Stimulated activated memory B cell treated with anti-CD40 and anti-IgM and Interleukin-4, amounts not matched to agents 10 μg/mL and 1 μg/mL and 100 μg/mL, for 72 hours (primary cell): ENCODE measurements at regions not wholly inside any gene's neighbourhood (a gene's known extent, or its start where the extent isn't known, plus 50 kb on each side); places are given as distances from the start of the nearest gene placed in this dataset.

Experiments
- ATAC-seq: fragments of 150-1000 bp; cut with Tn5 transposase; 2 replicates; pipeline ENCODE4 v1.10.0; 2021
- H3K27ac Mint-ChIP-seq: one replicate; pipeline ENCODE4 v1.8.0; 2022; ENCODE audit warnings: mild to moderate bottlenecking, mixed read lengths
- H3K27me3 Mint-ChIP-seq: one replicate; pipeline ENCODE4 v1.8.0; 2022; ENCODE audit warnings: mixed read lengths
- H3K36me3 Mint-ChIP-seq: one replicate; pipeline ENCODE4 v1.8.0; 2022; ENCODE audit warnings: mixed read lengths
- H3K4me1 Mint-ChIP-seq: one replicate; pipeline ENCODE4 v1.8.0; 2022; ENCODE audit warnings: mixed read lengths
- H3K4me3 Mint-ChIP-seq: one replicate; pipeline ENCODE4 v1.8.0; 2022; ENCODE audit warnings: mild to moderate bottlenecking, moderate library complexity, mixed read lengths
- H3K9me3 Mint-ChIP-seq: one replicate; pipeline ENCODE4 v1.8.0; 2022; ENCODE audit warnings: mixed read lengths

DNA sequence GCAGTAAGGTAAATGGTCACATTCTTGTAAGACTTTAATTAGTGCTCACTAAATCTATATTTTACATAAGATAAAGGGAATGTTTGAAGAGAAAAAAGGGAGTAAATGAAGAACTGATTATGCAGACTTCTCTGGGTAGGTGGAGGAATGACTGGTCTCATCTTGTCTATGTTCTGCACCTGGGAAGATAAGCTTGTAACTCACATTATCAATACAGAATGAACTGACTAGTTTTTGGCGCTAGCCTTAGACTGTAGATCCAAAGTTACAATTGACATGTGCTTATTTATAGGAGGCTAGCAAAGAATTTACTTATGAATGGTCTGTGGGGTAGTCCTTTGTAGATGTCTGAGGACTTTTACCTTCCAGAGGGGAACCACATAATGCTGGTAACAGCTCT is 214.9 kb upstream of the RAB4A start:
- Mint-ChIP-seq H3K4me1 (peaks cover 8% of the 10 kb centered on the region), H3K4me3 (no peak overlapping the region), H3K9me3 (peaks cover 6% of the 10 kb centered on the region), H3K36me3 (no peaks in the 10 kb centered on the region), H3K27ac (no peak overlapping the region), H3K27me3 (peaks cover 56% of the 10 kb centered on the region)
- no peak for ATAC-seq

DNA sequence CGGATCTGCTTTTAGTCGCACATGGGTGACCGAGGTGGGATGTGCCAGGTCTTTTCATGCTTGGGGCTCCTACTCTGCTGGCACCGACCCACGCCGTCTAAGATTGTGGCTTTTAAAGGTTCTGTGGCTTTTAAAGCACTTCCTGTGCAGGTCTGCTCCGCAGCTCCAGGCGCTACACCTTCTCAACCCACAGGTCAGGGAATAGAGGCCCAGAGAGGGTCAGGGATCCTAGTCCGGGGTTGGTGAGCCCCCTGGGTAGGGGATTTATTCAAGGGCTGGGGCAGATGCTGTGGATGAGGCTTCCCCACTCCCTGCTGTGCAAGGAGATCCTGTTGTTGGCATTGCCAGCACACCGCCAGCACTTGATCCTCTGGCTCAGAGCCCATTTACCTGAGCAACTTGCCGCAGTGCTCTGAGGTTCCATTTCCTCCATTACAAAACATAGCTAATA is 212.8 kb upstream of the RAB4A start:
- H3K9me3 Mint-ChIP-seq = no peaks in the 10 kb centered on the region
- H3K27ac Mint-ChIP-seq = no peak overlapping the region
- H3K36me3 Mint-ChIP-seq = no peaks in the 10 kb centered on the region
- peaks cover 8% of the 10 kb centered on the region for H3K4me1 Mint-ChIP-seq
- no peak overlapping the region for H3K4me3 Mint-ChIP-seq
- ATAC-seq = peak; percentile 17
- H3K27me3 Mint-ChIP-seq = peaks cover 58% of the 10 kb centered on the region

DNA sequence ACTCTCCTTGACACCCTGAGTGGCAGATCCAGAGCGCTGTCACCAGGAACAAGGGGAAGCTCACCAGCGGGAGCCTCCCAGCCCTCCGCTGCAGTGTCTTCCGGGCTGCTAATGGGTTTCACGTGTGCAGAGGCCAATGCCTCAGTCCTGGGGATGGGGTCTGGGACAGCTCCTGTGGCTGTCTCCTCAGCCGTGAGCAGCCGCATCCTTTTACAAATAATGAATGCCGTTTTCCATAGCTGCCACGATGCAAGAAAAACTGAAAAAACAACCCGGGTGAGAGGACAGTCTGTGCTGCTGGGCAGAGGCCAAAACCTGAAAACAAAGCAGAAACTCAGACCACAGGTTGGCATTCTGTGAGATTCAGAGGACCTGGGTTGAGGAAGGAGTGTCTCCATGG is 212.2 kb upstream of the RAB4A start:
- H3K36me3 Mint-ChIP-seq = no peaks in the 10 kb centered on the region
- H3K9me3 Mint-ChIP-seq = no peaks in the 10 kb centered on the region
- no peak overlapping the region for H3K27ac Mint-ChIP-seq
- peaks cover 52% of the 10 kb centered on the region for H3K27me3 Mint-ChIP-seq
- H3K4me3 Mint-ChIP-seq = no peak overlapping the region
- peaks cover 8% of the 10 kb centered on the region for H3K4me1 Mint-ChIP-seq
- ATAC-seq = no peak

DNA sequence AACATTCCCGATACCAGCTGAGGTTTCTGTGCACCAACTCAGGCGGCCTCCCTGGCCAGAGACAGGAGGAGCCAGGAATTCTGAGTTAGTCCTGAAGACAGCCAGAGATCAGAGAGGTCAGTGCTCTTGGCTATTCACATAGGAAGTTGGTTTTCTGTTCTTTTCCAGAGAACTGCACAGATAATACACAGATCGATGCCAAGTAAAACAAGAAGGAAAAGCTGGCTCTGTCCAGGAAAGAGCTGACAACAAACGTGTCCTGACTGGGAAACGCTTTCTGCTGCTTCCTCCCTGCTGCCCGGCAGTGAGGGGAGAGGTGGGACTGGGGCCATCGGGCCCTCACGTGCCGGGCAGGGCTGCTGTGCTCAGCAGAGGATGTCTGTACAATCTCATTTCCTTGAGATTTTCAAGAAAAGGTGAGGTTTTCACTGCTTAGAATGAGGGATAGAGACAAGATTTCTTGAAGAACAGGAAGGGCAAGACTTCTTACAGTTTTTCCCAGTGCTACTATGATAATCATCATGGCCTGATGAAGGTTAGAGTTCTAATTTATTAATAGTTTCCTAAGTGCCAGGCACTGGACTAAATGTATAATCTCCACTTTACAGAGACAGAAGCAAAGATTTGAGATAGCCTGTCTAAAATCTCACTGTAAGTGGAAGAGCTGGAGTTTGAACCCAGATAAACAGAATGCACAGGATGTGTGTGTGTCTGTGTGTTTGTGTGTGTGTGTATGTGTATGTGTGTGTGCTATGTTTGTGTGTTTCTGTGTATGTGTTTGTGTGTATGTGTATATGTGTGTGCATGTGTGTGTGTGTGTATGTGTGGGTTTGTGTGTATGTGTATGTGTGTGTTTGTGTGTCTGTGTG is 211.0 kb upstream of the RAB4A start:
- ATAC-seq = no peak
- Mint-ChIP-seq H3K27me3 (peaks cover 56% of the 10 kb centered on the region), H3K4me1 (peaks cover 8% of the 10 kb centered on the region), H3K9me3 (no peaks in the 10 kb centered on the region), H3K4me3 (no peak overlapping the region), H3K36me3 (no peaks in the 10 kb centered on the region), H3K27ac (no peak overlapping the region)

DNA sequence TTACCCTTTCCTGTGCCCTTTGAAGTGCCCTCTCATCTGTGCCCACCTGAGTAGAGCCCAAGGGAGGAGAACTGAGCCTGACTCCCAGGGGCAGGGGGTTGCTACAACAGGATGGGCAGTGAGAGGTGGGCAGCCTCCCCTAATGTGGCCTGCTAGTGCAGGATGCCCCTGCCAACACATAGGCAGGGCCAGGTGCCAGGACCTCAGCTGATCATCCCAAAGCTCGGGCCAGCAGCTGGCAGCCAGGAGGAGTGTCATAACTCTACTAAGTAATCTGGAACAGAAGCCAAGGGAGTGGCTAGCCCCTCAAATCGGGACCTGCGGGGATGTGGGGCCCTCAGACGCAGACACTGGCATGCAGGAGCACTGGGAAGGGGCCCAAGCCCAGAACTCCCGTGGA is 208.8 kb upstream of the RAB4A start:
- H3K36me3 Mint-ChIP-seq = no peaks in the 10 kb centered on the region
- H3K9me3 Mint-ChIP-seq = no peaks in the 10 kb centered on the region
- H3K27me3 Mint-ChIP-seq = peaks cover 58% of the 10 kb centered on the region
- peaks cover 8% of the 10 kb centered on the region for H3K4me1 Mint-ChIP-seq
- ATAC-seq = no peak
- H3K27ac Mint-ChIP-seq = no peak overlapping the region
- H3K4me3 Mint-ChIP-seq = no peak overlapping the region

DNA sequence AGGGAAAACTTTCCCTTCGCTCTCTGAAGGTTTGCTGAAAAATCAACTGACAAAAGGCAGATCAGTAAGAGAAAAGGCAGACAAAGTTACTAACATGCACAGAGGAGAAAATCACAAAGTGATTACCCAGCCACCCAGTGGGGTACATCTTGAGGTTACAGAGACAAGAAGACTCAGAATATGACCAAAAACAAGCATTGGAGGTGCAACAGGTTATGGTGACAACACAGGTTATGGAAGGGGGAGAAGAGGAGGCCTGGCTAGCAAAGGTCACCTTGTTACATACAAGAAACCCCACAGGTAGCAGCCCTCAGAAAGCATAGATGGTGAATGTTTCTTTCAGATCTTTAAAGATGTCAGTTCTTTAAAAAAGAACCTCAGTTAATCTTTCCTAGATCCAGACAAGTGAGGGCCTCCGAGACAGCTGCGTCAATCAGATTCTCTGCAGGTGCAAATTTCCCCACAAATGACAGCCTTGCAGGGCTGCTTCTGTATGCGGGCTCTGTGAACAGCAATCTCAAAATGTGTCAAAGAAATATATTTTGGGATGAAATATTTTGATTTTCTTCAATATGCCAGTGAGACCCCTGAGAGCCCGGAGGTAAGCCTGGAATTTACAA is 207.6 kb upstream of the RAB4A start:
- Mint-ChIP-seq H3K27me3 (peaks cover 61% of the 10 kb centered on the region), H3K36me3 (no peaks in the 10 kb centered on the region), H3K9me3 (no peaks in the 10 kb centered on the region), H3K27ac (no peak overlapping the region), H3K4me3 (no peak overlapping the region), H3K4me1 (peaks cover 6% of the 10 kb centered on the region)
- ATAC-seq = no peak

DNA sequence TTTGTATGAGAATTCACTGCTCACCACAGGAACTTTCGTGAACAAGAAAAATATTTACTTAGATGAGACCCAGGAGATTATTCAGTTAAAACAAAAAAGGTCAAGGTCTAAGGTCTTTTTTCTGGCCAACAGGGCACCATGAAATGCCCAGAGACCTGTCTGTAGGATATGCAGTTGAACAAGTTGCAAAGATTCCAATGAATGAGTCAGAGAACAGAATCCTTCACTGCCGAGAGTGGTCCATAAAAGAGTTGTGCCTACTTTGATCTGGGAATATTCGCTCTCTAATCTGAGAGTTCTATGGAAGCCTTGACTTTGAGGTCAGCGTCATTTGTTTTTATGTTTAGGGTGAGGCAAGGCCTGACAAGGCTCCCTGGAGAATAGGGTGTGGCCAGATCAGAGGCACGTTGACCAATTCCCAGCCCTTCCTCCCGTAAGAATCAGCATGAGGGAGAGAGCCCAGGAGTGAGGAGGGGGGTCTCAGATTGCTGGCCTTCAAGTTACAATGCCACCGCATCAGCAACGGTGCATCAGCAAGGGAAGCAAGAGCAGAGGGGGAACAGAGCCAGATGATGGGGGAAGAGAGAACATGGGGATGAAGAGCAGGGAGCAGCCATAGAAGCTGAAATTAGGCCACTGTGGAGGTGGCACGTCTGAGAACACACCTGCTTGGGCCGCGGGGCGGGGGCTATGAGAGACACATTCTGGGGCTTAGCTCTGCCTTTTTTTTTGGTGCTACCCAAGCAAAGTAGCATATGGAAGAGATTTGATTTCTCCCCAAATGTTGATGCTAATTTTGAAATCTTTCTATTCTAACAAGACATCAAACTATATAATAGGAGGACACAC is 206.4 kb upstream of the RAB4A start:
- Mint-ChIP-seq H3K9me3 (peaks cover 5% of the 10 kb centered on the region), H3K36me3 (no peaks in the 10 kb centered on the region), H3K4me1 (peaks cover 10% of the 10 kb centered on the region), H3K27ac (no peak overlapping the region), H3K4me3 (no peak overlapping the region), H3K27me3 (peaks cover 61% of the 10 kb centered on the region)
- no peak for ATAC-seq

DNA sequence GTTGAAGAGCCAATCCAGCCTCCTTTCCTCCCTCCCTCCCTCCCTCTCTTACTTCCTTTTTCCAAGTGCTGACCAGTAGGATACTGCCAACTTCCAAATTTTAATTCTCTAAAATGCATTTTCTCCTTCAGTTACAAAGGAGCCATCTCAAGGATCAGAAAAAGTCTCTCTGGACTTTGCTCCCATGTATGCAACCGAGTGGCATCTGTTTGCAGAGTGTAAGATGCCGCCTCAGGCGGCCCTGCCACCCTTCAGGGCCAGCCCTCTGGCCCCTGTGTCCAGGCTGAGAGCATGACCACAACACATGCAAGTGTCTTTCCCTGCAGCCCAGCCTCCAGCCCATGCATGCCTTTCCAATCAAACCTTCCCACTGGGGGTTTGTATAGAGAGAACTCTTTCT is 205.3 kb upstream of the RAB4A start:
- H3K27ac Mint-ChIP-seq = no peak overlapping the region

DNA sequence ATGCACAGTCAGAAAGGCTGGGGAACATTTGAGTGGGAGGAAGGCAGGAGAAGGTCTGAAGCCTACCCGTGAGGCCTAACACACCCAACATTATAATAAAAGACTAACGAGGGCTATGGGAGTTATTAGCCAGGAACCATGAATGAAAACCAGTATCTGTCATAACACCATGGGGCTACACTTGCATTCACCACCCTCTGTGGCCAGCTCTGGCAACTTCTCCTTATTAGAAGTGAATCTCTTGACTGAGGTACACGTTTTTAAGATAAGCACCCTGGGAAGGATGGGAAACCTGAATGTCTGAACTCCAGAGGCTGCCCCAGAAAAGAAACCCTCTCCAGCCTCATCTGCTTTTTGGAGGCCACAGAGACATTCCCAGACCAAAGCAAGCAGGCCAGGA is 204.3 kb upstream of the RAB4A start:
- H3K36me3 Mint-ChIP-seq = no peaks in the 10 kb centered on the region
- H3K9me3 Mint-ChIP-seq = peaks cover 5% of the 10 kb centered on the region
- H3K4me3 Mint-ChIP-seq = no peak overlapping the region
- H3K27ac Mint-ChIP-seq = no peak overlapping the region
- H3K4me1 Mint-ChIP-seq = peaks cover 10% of the 10 kb centered on the region
- no peak for ATAC-seq
- peaks cover 42% of the 10 kb centered on the region for H3K27me3 Mint-ChIP-seq

More for the DNA sequence above, 205.3 kb upstream of the RAB4A start:
- Mint-ChIP-seq H3K4me1 (peaks cover 10% of the 10 kb centered on the region), H3K36me3 (no peaks in the 10 kb centered on the region), H3K27me3 (peaks cover 51% of the 10 kb centered on the region), H3K4me3 (no peak overlapping the region), H3K9me3 (peaks cover 5% of the 10 kb centered on the region)
- ATAC-seq = no peak

DNA sequence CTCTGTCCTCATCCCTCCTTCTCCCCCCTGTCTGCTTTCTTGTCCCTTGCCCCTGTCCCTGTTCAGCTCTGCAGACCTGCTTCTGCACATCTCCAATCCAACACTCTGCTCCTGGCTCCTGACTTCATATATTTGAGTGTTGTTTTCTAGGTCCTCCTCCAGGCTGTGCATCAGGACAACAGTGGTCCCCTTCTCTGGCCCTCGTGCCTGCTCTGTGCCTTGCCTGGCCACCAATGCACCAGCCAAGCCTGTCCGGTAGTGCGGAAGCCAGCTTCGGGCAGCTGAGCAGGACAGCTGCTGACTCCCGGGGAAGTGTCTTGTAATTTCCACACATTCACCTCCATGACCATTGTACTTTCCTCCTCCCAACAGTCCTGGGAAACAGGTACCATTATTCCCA is 203.4 kb upstream of the RAB4A start:
- Mint-ChIP-seq H3K4me1 (peaks cover 10% of the 10 kb centered on the region), H3K27ac (no peak overlapping the region), H3K4me3 (no peak overlapping the region), H3K27me3 (peaks cover 34% of the 10 kb centered on the region), H3K36me3 (no peaks in the 10 kb centered on the region), H3K9me3 (peaks cover 5% of the 10 kb centered on the region)
- no peak for ATAC-seq

DNA sequence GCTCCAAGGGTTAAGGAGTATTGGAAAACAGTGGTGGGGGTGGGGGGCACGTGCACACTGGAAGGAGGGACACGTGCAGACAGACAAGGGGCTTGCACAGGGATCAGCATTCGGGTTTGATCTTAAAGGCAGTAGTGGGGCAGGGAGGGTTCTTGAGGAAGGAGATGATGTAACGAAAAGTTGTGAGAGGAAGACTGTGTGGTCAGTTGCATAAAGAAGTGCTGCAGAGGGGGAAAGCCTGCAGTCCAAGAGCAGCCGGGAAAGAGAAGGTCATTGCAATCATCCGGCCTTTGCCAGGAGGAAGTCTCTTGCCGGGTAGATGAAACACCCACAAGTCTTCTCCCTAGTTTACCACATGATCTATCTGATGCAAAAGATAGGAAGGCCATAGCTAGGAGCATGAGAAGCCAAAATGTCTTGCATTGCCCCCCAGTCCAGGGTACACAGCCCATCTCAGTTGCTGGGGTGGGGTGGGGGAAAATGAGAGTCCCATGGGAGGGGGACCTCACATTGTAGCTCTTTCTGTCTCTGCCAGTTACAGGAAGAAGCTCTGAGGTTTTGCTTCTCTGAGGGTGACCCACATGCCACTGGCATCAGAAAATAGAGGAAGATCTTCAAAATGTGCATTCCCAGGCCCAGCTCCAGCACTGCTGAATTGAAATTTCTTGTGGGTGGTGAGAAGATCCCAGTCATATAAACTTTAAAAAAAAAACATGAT is 202.5 kb upstream of the RAB4A start:
- H3K27ac Mint-ChIP-seq = no peak overlapping the region
- peaks cover 5% of the 10 kb centered on the region for H3K9me3 Mint-ChIP-seq
- H3K36me3 Mint-ChIP-seq = no peaks in the 10 kb centered on the region
- H3K4me3 Mint-ChIP-seq = no peak overlapping the region
- peaks cover 10% of the 10 kb centered on the region for H3K4me1 Mint-ChIP-seq
- H3K27me3 Mint-ChIP-seq = peaks cover 34% of the 10 kb centered on the region
- ATAC-seq = no peak

DNA sequence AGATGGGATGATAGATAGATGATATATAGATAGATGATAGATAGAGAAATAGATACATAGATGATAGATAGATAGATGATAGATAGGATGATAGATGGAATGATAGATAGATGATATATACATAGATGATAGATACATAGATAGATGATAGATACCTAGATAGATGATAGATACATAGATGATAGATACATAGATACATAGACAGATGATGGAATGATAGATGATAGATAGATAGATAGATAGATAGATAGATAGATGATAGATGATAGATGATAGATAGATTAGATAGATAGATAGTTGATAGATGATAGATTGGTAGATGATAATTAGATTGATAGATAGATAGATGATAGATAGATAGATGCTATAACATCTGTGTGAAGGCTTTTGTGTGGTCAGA is 201.7 kb upstream of the RAB4A start:
- H3K27ac Mint-ChIP-seq = no peak overlapping the region
- peaks cover 5% of the 10 kb centered on the region for H3K9me3 Mint-ChIP-seq
- peaks cover 34% of the 10 kb centered on the region for H3K27me3 Mint-ChIP-seq
- ATAC-seq = no peak
- H3K36me3 Mint-ChIP-seq = no peaks in the 10 kb centered on the region
- no peak overlapping the region for H3K4me3 Mint-ChIP-seq
- H3K4me1 Mint-ChIP-seq = peaks cover 10% of the 10 kb centered on the region

DNA sequence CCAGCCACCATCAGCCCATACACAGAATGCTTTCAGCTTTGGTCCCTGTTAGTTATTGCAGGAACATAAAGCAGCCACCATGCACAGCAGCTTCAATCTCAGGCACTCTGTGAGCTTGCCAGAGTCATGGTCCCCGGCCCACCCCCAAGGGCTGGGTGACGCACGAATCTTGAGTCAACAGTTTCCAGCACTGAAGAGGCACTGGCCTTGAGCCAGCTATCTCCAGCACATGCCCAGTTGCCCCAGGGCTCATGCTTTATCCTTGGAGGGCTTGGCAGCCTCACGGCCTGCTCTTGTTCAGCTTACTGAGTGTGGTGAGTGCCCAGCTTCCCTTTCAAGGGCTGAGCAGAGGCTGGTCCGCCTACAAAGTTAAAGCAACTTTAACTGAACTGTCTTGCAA is 200.7 kb upstream of the RAB4A start:
- Mint-ChIP-seq H3K27me3 (peaks cover 25% of the 10 kb centered on the region), H3K27ac (no peak overlapping the region), H3K4me3 (no peak overlapping the region), H3K4me1 (peaks cover 10% of the 10 kb centered on the region), H3K36me3 (no peaks in the 10 kb centered on the region), H3K9me3 (peaks cover 5% of the 10 kb centered on the region)
- ATAC-seq = no peak

DNA sequence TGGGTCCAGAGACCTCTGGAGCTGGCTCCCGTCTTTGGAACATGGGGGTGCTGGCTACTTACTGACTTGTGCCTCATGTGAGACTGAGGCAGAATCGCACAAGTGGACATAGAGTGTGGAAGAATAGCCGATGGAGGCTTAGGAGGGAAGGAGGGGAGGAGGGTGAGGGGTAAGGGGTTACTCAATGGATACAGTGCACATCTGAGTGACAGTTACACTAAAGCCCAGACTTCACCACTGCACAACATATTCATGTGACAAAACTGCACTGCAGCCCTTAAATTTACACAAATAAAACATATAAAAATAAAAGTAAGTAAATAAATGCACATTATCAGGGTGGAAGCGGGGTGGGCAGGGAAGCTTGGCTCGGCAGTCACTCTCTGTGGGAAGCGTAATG is 197.7 kb upstream of the RAB4A start:
- Mint-ChIP-seq H3K4me3 (no peak overlapping the region), H3K4me1 (peaks cover 4% of the 10 kb centered on the region), H3K9me3 (peaks cover 5% of the 10 kb centered on the region), H3K36me3 (no peaks in the 10 kb centered on the region), H3K27ac (no peak overlapping the region), H3K27me3 (peaks cover 13% of the 10 kb centered on the region)
- ATAC-seq = no peak

DNA sequence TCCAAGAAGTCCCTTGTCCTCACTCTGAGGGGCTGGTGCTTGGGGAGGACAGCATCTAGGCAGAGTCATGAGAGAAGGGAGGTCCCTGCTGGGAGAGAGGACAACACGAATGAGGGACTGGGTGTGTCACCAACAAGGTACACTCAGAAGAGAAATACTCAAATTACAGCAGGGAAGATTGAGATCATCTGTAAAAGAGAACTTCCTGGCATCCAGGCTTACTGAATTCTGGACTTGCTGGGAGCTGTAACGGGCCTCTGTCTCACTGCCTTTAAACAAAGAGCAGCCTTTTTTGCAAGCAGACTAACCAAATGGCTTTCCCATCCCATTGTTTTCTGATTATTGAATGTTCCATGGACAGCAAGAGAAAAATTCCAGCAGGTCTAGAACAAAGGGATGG is 195.7 kb upstream of the RAB4A start:
- Mint-ChIP-seq H3K27me3 (no peaks in the 10 kb centered on the region), H3K36me3 (no peaks in the 10 kb centered on the region), H3K4me3 (no peak overlapping the region), H3K27ac (no peak overlapping the region), H3K9me3 (no peaks in the 10 kb centered on the region), H3K4me1 (no peaks in the 10 kb centered on the region)
- no peak for ATAC-seq
